Stimulated activated memory B cell treated with anti-CD40 and anti-IgM and Interleukin-4, amounts not matched to agents 10 μg/mL and 1 μg/mL and 100 μg/mL, for 72 hours (primary cell): ENCODE measurements at regions not wholly inside any gene's neighbourhood (a gene's known extent, or its start where the extent isn't known, plus 50 kb on each side); places are given as distances from the start of the nearest gene placed in this dataset.

Source experiments
- ATAC-seq: fragments of 150-1000 bp; cut with Tn5 transposase; 2 replicates; pipeline ENCODE4 v1.10.0; 2021
- H3K27ac Mint-ChIP-seq: one replicate; pipeline ENCODE4 v1.8.0; 2022; ENCODE audit warnings: mild to moderate bottlenecking, mixed read lengths
- H3K27me3 Mint-ChIP-seq: one replicate; pipeline ENCODE4 v1.8.0; 2022; ENCODE audit warnings: mixed read lengths
- H3K36me3 Mint-ChIP-seq: one replicate; pipeline ENCODE4 v1.8.0; 2022; ENCODE audit warnings: mixed read lengths
- H3K4me1 Mint-ChIP-seq: one replicate; pipeline ENCODE4 v1.8.0; 2022; ENCODE audit warnings: mixed read lengths
- H3K4me3 Mint-ChIP-seq: one replicate; pipeline ENCODE4 v1.8.0; 2022; ENCODE audit warnings: mild to moderate bottlenecking, moderate library complexity, mixed read lengths
- H3K9me3 Mint-ChIP-seq: one replicate; pipeline ENCODE4 v1.8.0; 2022; ENCODE audit warnings: mixed read lengths

DNA sequence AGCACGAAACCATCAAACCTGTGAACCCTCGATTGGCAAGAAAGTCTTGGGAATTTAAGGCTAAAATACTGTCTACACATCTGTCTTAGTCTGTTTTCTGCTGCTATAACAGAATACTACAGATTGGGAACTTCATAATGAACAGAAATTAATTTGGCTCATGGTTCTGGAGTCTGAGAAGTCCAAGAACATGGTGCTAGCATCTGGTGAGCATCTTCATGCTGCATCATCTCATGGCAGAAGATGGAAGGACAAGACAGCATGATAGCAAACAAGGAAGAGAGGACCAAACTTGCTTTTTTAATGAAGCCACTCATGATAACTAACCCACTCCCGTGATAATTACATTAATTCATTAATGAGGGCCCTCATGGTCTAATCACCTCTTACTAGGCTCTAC is 102.0 kb upstream of the CDKN3 start:
- Mint-ChIP-seq H3K4me3 (no peak overlapping the region), H3K9me3 (peaks cover 2% of the 10 kb centered on the region), H3K4me1 (no peaks in the 10 kb centered on the region), H3K27me3 (peaks cover 25% of the 10 kb centered on the region), H3K36me3 (no peaks in the 10 kb centered on the region), H3K27ac (no peak overlapping the region)
- no peak for ATAC-seq

DNA sequence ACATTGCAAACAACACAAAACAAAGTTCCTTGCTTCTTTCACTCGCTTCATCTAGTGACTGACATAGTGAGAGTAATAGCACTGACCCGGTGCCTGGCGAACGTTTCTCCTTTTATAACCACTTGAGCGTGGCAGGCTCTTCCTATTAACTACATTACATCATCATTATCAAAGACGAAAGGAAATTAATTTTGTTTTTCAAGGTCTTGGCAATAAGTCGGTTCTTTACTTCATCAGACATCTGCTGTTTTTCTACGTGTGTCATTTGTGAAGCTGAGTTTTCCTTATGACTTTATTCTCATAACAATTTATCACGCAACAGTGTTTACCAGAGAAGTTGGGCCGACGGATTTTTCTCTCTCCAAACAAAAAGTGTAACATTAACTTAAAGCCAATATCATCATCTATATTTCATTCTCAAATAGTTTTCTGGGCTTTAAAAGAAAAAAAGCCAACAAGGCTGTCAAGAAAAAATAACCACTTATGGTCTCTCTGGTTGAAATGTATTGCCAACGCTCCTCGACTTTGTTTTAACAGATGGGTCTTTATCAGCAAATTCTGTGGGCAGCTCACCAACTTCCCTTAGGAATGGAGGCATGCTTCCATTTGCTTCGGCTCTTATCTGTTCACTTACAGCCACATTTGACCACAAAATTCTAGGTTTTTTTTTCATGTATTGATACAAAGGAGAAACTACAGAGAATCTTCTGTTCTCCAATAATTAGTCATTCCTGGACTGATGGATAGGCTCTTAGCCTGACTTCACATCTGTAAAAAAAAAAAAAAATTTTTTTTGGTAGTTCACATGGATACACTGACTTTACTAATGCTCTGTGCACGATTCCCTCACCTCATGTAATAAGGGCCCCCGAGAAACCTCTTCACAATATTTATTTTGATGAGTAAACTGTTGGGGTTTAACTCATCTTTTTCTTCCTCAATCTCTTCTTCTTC is 97.1 kb upstream of the CDKN3 start:
- Mint-ChIP-seq H3K9me3 (peaks cover 2% of the 10 kb centered on the region), H3K4me3 (no peak overlapping the region), H3K27ac (no peak overlapping the region), H3K27me3 (peaks cover 33% of the 10 kb centered on the region), H3K4me1 (no peaks in the 10 kb centered on the region), H3K36me3 (no peaks in the 10 kb centered on the region)
- ATAC-seq = no peak

DNA sequence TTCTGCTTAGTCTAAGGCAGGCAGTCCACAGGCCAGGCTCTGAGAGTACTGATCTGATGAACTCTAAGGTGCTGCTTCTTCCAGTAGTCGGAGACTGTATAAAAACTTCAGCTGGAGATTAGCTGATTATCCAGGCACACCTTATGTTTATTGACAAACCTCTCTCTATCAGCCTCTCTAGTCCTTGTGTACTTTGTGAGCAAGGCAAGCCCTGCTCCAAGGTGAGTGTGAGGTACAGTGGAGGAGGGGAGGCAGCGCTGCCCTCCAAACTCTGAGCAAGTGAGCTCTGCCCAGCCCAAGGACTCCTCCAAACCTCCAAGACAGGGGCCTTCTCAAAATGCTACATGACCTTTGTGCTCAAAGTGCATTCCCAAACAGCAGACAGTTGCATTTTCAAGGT is 95.9 kb upstream of the CDKN3 start:
- no peaks in the 10 kb centered on the region for H3K36me3 Mint-ChIP-seq

DNA sequence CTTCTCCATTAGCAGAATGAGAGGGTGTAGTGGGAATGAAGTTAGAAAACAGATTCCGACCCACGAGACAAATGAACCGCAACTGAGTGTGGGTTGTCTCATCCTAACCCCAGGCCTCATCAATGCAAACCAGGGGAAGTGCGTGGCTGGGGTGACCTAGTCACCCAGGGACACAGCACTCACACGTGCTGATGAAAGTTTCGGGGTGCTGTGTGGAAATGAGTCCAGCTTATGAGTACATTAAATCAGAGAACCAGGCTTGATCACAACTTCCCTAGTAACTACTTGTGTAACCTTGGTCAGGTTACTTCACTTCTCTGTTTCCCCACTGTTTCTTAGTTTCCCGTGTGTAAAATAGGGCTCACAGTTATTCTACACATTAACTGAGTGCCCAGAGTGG is 95.4 kb upstream of the CDKN3 start:
- Mint-ChIP-seq H3K9me3 (no peaks in the 10 kb centered on the region), H3K27ac (no peak overlapping the region), H3K27me3 (peaks cover 24% of the 10 kb centered on the region), H3K36me3 (no peaks in the 10 kb centered on the region), H3K4me3 (no peak overlapping the region), H3K4me1 (no peaks in the 10 kb centered on the region)
- no peak for ATAC-seq

More for the DNA sequence above, 95.9 kb upstream of the CDKN3 start:
- ATAC-seq = no peak
- peaks cover 28% of the 10 kb centered on the region for H3K27me3 Mint-ChIP-seq
- no peak overlapping the region for H3K27ac Mint-ChIP-seq
- H3K4me3 Mint-ChIP-seq = no peak overlapping the region
- H3K9me3 Mint-ChIP-seq = no peaks in the 10 kb centered on the region
- no peaks in the 10 kb centered on the region for H3K4me1 Mint-ChIP-seq

DNA sequence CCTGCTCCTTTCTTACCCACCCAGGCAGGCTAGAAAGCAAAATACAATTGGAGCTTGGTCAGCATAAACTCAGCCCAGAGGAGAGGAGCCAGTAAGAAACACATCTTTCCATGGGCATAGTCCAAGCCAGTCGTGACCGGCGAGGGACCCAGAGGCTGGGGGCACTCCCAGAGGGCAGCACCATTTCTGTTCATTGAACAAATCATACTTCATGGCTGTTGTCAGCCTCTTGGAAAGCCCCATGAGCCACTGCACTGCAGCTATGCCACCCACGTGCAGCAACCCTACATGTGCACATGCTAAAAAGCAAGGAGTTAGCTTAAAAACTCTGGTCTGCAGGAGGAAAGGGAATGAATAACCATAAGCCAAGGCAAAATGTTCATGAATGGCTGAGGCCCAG is 90.0 kb upstream of the CDKN3 start:
- H3K36me3 Mint-ChIP-seq = no peaks in the 10 kb centered on the region
- ATAC-seq = no peak
- H3K9me3 Mint-ChIP-seq = no peaks in the 10 kb centered on the region
- H3K4me1 Mint-ChIP-seq = no peaks in the 10 kb centered on the region
- no peak overlapping the region for H3K4me3 Mint-ChIP-seq
- no peaks in the 10 kb centered on the region for H3K27me3 Mint-ChIP-seq
- H3K27ac Mint-ChIP-seq = no peak overlapping the region

DNA sequence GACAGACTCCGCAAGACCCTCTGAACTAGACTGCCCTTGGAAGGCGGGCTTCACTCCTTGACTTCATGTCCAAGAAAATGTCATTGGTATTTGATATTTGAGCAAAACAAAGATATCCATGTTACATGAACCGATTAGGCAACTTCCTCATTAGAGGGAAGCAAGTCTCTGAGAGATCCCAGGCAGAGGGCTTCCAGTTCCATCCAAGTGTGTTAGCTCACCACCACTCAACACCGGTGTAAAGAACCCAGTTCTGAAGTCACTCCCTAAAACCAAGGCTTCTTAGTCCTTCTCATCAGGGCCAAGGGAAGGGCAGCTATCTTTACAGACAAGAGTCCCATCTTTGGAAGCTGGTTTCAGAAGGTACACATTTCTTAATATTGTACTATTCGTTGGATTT is 87.2 kb upstream of the CDKN3 start:
- no peak for ATAC-seq
- H3K27ac Mint-ChIP-seq = no peak overlapping the region
- H3K4me1 Mint-ChIP-seq = no peaks in the 10 kb centered on the region
- no peak overlapping the region for H3K4me3 Mint-ChIP-seq
- peaks cover 11% of the 10 kb centered on the region for H3K27me3 Mint-ChIP-seq
- no peaks in the 10 kb centered on the region for H3K36me3 Mint-ChIP-seq
- H3K9me3 Mint-ChIP-seq = no peaks in the 10 kb centered on the region

DNA sequence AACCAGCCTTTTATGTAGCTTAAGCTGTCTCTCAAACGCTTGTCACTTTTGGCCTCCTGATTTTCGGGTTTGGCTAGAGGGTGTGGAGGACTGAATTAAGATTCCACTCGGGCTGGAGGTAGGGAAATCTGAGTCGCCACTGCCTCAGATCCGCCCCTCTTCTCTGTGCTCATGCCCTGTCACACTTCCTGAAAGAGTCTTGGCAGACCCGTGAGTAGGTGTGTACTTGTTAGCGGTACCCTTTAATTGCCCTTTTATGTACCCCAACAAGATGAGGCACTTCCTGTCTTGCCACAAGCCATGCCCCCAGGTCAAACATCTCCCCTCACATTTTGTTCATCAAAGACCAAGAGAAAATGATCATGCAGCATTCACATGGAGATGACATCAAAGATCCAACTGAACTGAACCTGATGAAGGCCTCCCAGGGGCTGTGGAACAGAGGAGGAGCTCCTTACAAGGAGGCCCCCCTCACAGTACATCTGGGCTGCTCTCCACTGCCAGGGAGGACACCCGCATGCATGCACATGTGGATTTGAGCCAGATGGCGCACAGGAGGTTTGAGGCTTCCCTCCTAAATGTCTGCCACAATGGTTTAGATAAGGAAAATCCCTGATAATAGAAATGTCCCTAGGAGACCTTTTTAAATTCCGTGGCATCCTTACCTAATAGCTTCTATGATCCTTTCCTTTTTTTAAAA is 86.5 kb upstream of the CDKN3 start:
- ATAC-seq = no peak
- no peaks in the 10 kb centered on the region for H3K9me3 Mint-ChIP-seq
- no peak overlapping the region for H3K4me3 Mint-ChIP-seq
- no peaks in the 10 kb centered on the region for H3K36me3 Mint-ChIP-seq
- no peak overlapping the region for H3K27ac Mint-ChIP-seq
- H3K27me3 Mint-ChIP-seq = peaks cover 17% of the 10 kb centered on the region
- H3K4me1 Mint-ChIP-seq = no peaks in the 10 kb centered on the region

DNA sequence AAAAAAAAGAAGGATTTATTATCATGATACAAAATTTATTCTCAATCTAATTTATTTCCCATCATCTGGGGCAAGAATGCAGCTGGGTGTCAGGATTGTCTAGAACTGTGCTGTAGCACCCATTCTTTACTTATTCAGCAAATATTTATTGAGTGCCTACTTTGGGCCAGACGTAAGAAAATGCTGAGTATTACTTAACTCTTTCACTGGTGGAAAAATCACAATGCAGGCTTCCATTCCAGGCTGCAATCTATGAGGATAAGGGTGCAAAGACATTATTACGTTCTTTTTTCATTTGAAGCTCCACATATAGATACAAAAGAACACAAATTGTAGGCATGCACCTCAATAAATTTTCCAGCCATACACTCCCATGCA is 86.0 kb upstream of the CDKN3 start:
- H3K36me3 Mint-ChIP-seq = no peaks in the 10 kb centered on the region
- H3K4me3 Mint-ChIP-seq = no peak overlapping the region
- H3K27me3 Mint-ChIP-seq = peaks cover 20% of the 10 kb centered on the region
- no peaks in the 10 kb centered on the region for H3K9me3 Mint-ChIP-seq
- no peaks in the 10 kb centered on the region for H3K4me1 Mint-ChIP-seq
- ATAC-seq = no peak
- H3K27ac Mint-ChIP-seq = no peak overlapping the region

DNA sequence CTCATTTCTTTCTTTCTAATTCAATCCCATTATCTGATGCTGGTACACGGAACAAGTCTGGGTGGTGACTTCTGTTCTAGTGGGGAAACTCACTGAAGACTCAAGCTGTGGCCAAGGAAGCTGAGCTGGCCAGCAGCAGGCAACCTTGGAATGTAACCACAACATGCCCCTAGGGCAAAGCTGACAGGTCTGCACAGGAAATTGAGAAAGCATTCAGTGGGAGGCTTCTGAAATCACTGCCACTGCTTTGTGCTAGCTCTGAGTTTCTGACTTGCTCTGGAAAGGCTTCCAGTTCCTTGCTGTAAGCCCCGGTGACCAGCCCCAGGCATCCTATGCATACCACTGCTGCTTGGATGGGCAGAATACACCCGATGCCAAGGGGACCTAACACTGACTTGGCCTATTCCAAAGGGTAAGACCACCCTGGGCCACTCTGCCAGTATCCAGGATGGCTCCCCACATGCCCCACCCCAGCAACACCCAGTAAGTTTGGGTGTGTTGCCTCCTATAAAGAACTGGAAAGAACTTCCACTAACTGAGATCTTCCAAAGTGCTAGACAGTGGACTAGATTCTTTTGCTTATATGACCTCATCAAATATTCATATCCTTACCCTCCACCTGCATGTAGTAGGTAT is 84.5 kb upstream of the CDKN3 start:
- H3K9me3 Mint-ChIP-seq = no peaks in the 10 kb centered on the region
- H3K27me3 Mint-ChIP-seq = peaks cover 29% of the 10 kb centered on the region
- H3K27ac Mint-ChIP-seq = no peak overlapping the region
- H3K36me3 Mint-ChIP-seq = no peaks in the 10 kb centered on the region
- no peak for ATAC-seq
- H3K4me3 Mint-ChIP-seq = no peak overlapping the region
- peaks cover 6% of the 10 kb centered on the region for H3K4me1 Mint-ChIP-seq

DNA sequence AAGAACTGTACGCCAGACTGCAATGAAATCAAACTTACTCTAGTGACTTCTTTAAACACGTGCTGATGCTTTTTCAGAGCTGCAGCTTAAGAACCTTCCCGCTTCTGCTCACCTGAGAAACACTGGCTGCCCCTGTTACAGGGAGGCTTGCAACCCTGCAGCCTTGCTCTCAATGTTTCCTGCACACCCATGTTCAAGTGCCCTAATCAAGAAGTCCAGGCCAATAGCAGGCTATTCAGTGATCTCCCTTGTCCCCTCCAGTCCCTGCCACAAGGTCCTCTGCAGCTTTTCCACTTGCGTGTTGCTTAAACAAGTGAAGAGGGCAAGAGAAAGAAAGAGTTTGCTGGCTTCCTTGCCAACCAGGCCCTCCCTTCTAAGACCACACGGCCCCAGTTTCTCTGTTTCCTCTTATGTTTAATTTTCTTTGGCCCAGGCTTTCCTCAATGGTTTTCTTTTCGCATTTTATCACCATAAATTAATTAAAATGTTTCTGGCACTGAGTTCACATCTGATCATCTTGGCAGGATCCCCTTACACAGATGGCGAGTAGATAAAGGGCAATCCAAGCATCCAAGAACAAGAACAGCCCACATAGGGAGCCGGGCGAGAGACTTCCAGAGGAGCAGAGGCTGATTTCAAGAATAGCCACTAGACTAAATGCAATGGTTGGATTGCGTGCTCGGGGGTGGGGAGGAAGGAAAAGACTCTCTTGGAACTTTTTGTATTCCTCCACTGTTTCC is 82.3 kb upstream of the CDKN3 start:
- ATAC-seq = no peak
- H3K27me3 Mint-ChIP-seq = peaks cover 29% of the 10 kb centered on the region
- H3K27ac Mint-ChIP-seq = no peak overlapping the region
- H3K9me3 Mint-ChIP-seq = no peaks in the 10 kb centered on the region
- peaks cover 6% of the 10 kb centered on the region for H3K4me1 Mint-ChIP-seq
- no peaks in the 10 kb centered on the region for H3K36me3 Mint-ChIP-seq
- H3K4me3 Mint-ChIP-seq = no peak overlapping the region

DNA sequence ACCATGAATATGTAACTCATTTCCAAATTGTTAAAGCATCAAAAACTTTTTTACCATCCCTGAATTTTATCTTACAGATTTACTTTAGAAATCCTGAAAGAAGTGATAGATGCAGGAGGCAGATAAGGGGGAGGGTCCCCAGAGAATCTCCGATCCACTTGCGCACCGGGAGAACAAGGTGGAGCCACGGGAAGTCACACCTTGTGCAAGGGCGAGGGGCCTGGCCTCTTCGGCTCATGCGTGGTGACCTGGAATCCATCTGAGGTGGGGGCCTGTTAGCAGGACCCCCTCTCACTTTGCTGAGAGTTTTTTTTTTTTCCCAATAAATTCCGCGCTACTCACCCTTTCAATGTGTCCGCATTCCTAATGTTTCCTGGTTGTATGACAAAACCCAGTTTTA is 80.2 kb upstream of the CDKN3 start:
- H3K27me3 Mint-ChIP-seq = peaks cover 45% of the 10 kb centered on the region
- no peak for ATAC-seq
- H3K27ac Mint-ChIP-seq = no peak overlapping the region
- no peak overlapping the region for H3K4me3 Mint-ChIP-seq
- H3K9me3 Mint-ChIP-seq = no peaks in the 10 kb centered on the region
- no peaks in the 10 kb centered on the region for H3K36me3 Mint-ChIP-seq
- H3K4me1 Mint-ChIP-seq = peaks cover 6% of the 10 kb centered on the region

DNA sequence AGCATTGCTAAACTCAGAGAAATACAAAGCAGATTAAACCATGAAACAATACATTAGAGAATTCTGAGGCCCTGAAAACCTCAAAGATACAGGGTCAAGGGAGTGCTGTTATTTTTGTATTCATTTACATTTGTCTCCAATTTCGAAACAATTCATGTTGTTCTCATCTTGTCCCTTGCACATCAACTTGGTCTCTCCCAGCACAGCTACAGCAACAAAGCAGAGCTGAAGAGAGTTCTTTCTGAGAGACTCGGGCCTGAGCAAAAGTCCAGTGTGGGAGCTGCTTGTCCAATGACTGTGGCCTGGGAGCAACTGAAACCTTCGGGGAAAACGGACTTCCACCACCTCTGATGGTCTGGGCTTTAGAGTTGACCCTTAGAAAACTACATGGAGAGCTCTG is 79.4 kb upstream of the CDKN3 start:
- Mint-ChIP-seq H3K27me3 (peaks cover 43% of the 10 kb centered on the region), H3K4me1 (peaks cover 6% of the 10 kb centered on the region), H3K4me3 (no peak overlapping the region), H3K27ac (no peak overlapping the region), H3K9me3 (no peaks in the 10 kb centered on the region), H3K36me3 (no peaks in the 10 kb centered on the region)
- ATAC-seq = no peak

DNA sequence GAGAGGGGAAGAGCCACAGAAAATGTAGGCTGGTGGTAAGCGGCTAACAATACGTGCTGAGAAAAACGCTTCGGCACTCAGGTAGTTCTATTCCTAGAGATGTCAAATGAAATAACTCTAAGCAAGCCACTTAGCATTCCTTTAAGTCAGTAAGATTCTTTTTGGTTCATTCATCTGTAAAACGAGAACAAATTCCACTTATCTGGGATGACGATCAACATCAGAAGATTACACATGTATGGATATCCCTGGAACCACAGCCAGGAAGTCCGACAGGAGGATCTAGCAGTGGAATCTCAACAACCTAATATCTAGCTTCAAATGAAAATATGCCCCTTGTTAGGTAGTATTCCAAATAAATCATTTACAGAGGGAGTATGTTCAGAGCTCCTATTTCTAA is 74.6 kb upstream of the CDKN3 start:
- H3K9me3 Mint-ChIP-seq = no peaks in the 10 kb centered on the region

DNA sequence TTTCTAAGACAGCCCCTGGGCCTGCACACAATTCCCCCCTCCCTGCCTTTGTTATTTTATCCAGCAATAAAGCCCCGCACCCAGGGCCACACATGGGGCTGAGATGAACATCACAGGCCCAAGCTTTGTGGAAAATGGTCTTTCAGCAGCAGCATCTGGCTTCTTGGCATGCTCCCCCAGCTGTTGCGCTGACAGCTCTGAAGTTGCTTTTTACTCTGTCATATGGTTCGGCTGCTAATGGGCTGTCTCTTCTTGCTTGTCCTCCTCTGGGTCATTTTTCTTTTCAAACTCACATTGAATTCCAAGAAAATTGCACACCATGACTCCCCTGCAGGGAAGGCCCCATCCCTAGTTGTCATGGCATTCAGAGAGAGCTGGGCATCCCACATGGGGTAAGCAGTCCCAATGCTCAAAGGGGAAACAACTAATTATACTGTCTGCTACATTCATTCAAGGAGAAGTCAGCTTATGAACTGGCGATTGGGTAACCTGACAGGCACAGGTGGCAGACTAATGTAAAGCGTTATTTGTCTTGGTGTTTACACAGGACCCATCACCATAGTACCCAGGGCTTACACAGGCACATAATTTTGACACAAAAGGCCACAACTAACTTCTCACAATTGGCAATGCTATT is 74.0 kb upstream of the CDKN3 start:
- no peak for ATAC-seq
- Mint-ChIP-seq H3K27ac (no peak overlapping the region), H3K9me3 (no peaks in the 10 kb centered on the region), H3K4me3 (no peak overlapping the region), H3K4me1 (no peaks in the 10 kb centered on the region), H3K36me3 (no peaks in the 10 kb centered on the region), H3K27me3 (peaks cover 16% of the 10 kb centered on the region)

More for the DNA sequence above, 74.6 kb upstream of the CDKN3 start:
- no peak for ATAC-seq
- H3K4me1 Mint-ChIP-seq = no peaks in the 10 kb centered on the region
- no peak overlapping the region for H3K27ac Mint-ChIP-seq
- peaks cover 16% of the 10 kb centered on the region for H3K27me3 Mint-ChIP-seq
- no peaks in the 10 kb centered on the region for H3K36me3 Mint-ChIP-seq
- H3K4me3 Mint-ChIP-seq = no peak overlapping the region

DNA sequence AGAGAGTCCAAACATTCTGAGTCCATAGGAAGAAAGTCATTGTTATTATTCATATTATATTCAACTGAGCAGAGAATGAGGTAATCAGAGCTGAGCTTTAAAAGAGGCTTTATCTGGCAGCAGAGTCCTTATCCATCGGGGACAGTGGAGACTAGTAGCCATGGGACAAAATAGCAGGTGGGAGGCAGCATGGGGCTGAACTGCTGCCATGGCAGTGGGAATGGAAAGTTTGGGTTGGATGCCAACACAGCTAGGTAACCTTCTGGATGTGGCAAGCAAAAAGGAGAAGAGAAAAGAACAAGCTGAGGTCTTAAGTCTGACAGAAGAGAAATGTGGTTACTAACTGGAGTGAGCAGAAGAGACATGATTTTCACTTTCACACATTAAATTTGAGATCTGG is 71.0 kb upstream of the CDKN3 start:
- Mint-ChIP-seq H3K27me3 (peaks cover 23% of the 10 kb centered on the region), H3K4me1 (no peaks in the 10 kb centered on the region), H3K27ac (no peak overlapping the region), H3K9me3 (no peaks in the 10 kb centered on the region), H3K36me3 (no peaks in the 10 kb centered on the region), H3K4me3 (no peak overlapping the region)
- peak; percentile 35 for ATAC-seq
